GM21528 (cell line): ENCODE measurements at regions not wholly inside any gene's neighbourhood (a gene's known extent, or its start where the extent isn't known, plus 50 kb on each side); places are given as distances from the start of the nearest gene placed in this dataset.
"Not testable (repeated sequence)": the region's sequence is repeated elsewhere in the genome, so short reads cannot be mapped to it uniquely, and the experiment has no call there.

Experiments
- ATAC-seq: cut with Tn5 transposase; IDR thresholded peaks from one replicate; pipeline ENCODE4 v1.9.1; 2021; ENCODE audit warnings: mild to moderate bottlenecking, moderate library complexity; ENCODE audit not compliant: unreplicated experiment, low FRiP score

- no peak for ATAC-seq
Observed at GRCh38 chr1:60692031-60692430, 390.3 kb upstream of the NFIA start.

GRCh38 chr1:60688221-60688620 lies 394.1 kb upstream of the NFIA start:
- not testable (repeated sequence) for ATAC-seq

GRCh38 chr1:60681095-60681860 lies 401.1 kb upstream of the NFIA start:
- ATAC-seq = no peak

- no peak for ATAC-seq
Observed at GRCh38 chr1:60679524-60680375, 402.6 kb upstream of the NFIA start.

- ATAC-seq = no peak
Observed at GRCh38 chr1:60678802-60679201, 403.6 kb upstream of the NFIA start.

- ATAC-seq = no peak
Observed at GRCh38 chr1:60678391-60678790, 404.0 kb upstream of the NFIA start.

- no peak for ATAC-seq
Observed at GRCh38 chr1:60672449-60672848, 409.9 kb upstream of the NFIA start.

GRCh38 chr1:60670302-60670701 lies 412.1 kb upstream of the NFIA start:
- no peak for ATAC-seq

GRCh38 chr1:60668585-60668984 lies 413.8 kb upstream of the NFIA start:
- ATAC-seq = no peak

GRCh38 chr1:60665311-60665710 lies 417.1 kb upstream of the NFIA start:
- ATAC-seq = no peak

- ATAC-seq = no peak
Observed at GRCh38 chr1:60664086-60664625, 418.2 kb upstream of the NFIA start.

- no peak for ATAC-seq
Observed at GRCh38 chr1:60662486-60663044, 419.8 kb upstream of the NFIA start.

- ATAC-seq = no peak
Observed at GRCh38 chr1:60657926-60658325, 424.4 kb upstream of the NFIA start.

- ATAC-seq = no peak
Observed at GRCh38 chr1:60655679-60656355, 426.5 kb upstream of the NFIA start.

- not testable (repeated sequence) for ATAC-seq
Observed at GRCh38 chr1:60640033-60640551, 442.3 kb upstream of the NFIA start.

- ATAC-seq = no peak
Observed at GRCh38 chr1:60639287-60639686, 443.1 kb upstream of the NFIA start.

GRCh38 chr1:60637651-60638050 lies 444.7 kb upstream of the NFIA start:
- ATAC-seq = no peak

GRCh38 chr1:60636946-60637345 lies 445.4 kb upstream of the NFIA start:
- ATAC-seq = no peak

GRCh38 chr1:60634106-60634505 lies 448.3 kb upstream of the NFIA start:
- ATAC-seq = no peak

GRCh38 chr1:60622486-60622885 lies 459.9 kb upstream of the NFIA start:
- ATAC-seq = no peak
